B cell (primary cell): ENCODE measurements at regions not wholly inside any gene's neighbourhood (a gene's known extent, or its start where the extent isn't known, plus 50 kb on each side); places are given as distances from the start of the nearest gene placed in this dataset.

ENCODE experiments used
- ATAC-seq: fragments of 200-7000 bp; cut with Tn5 transposase; one replicate; pipeline ENCODE4 v1.10.0; 2021; ENCODE audit warnings: low read depth, mild to moderate bottlenecking, moderate number of reproducible peaks, moderate library complexity
- CTCF ChIA-PET: fragments of 350-600 bp; sonication (Branson Sonifier 250); formaldehyde crosslinking; loops from one replicate; lab custom pipeline; 2021; ENCODE audit warnings: antibody characterized with exemption, inconsistent platforms; lab: Charles Lee
- POLR2A ChIA-PET: fragments of 350-600 bp; sonication (Branson Sonifier 250); formaldehyde crosslinking; loops from one replicate; lab custom pipeline; 2021; ENCODE audit warnings: antibody characterized with exemption; lab: Charles Lee
- DNase-seq: peaks from one replicate; pipeline ENCODE4 v3.0.0; 2013
- H2AFZ ChIP-seq: 2 replicates; pipeline ENCODE4 v1.6.1; 2012; ENCODE audit warnings: mild to moderate bottlenecking, low read depth, low read length; ENCODE audit not compliant: insufficient read depth, poor library complexity, severe bottlenecking
- H3K27ac ChIP-seq, 2 donors: 1 replicate in 1 of 2; 2 replicates in 1 of 2; pipeline ENCODE4 v1.5.1; 2012 to 2013; ENCODE audit warnings: low read length in 2 of 2, mild to moderate bottlenecking in 2 of 2, moderate library complexity in 1 of 2
- H3K27me3 ChIP-seq, 4 experiments: fragments of 200-600 bp in 1 of 4; sonication (generic) in 1 of 4; replicated peaks in 1 of 4; 1 replicate in 2 of 4; 2 replicates in 2 of 4; pipeline versions ENCODE4 v1.6.1 to v1.7.0; 2013 to 2016; ENCODE audit warnings: low read length in 3 of 4, mild to moderate bottlenecking in 2 of 4, mixed read lengths in 1 of 4, moderate library complexity in 1 of 4; ENCODE audit not compliant: insufficient read depth in 4 of 4, control insufficient read depth in 3 of 4; ENCODE audit errors: control extremely low read depth in 1 of 4
- H3K36me3 ChIP-seq, 2 experiments: replicated peaks in 1 of 2; 1 replicate in 1 of 2; 2 replicates in 1 of 2; pipeline versions ENCODE4 v1.6.1 to v1.7.1; 2013; ENCODE audit warnings: low read length in 1 of 2; ENCODE audit not compliant: insufficient read depth in 2 of 2, control insufficient read depth in 1 of 2; ENCODE audit errors: control extremely low read depth in 1 of 2, extremely low read depth in 1 of 2
- H3K4me1 ChIP-seq, 2 donors: fragments of 200-600 bp in 1 of 2; sonication (generic) in 1 of 2; 1 replicate in 1 of 2; 2 replicates in 1 of 2; pipeline versions ENCODE4 v1.5.1 to v1.6.1; 2013 to 2017; ENCODE audit warnings: low read length in 2 of 2; ENCODE audit not compliant: control insufficient read depth in 2 of 2, insufficient read depth in 2 of 2
- H3K4me2 ChIP-seq: replicated peaks from 2 replicates; pipeline ENCODE3; 2012; ENCODE audit warnings: mild to moderate bottlenecking, low read depth, low read length; ENCODE audit not compliant: poor library complexity, severe bottlenecking
- H3K4me3 ChIP-seq, 5 experiments: fragments of 200-600 bp in 1 of 5; sonication (generic) in 1 of 5; 1 replicate in 3 of 5; 2 replicates in 2 of 5; pipeline versions ENCODE4 v1.5.1 to v1.7.0; 2011 to 2016; ENCODE audit warnings: low read length in 4 of 5, mild to moderate bottlenecking in 4 of 5, low read depth in 2 of 5, control low read depth in 1 of 5, moderate library complexity in 1 of 5; ENCODE audit not compliant: insufficient read depth in 1 of 5; ENCODE audit errors: control extremely low read depth in 1 of 5, extremely low read depth in 1 of 5
- H3K79me2 ChIP-seq: fragments of 200-600 bp; sonication (generic); one replicate; pipeline ENCODE4 v1.6.0; 2016; ENCODE audit warnings: low read length; ENCODE audit not compliant: control insufficient read depth, insufficient read depth
- H3K9ac ChIP-seq: fragments of 200-600 bp; sonication (generic); 2 replicates; pipeline ENCODE4 v1.6.1; 2017; ENCODE audit warnings: mild to moderate bottlenecking, low read length, moderate library complexity
- H3K9me3 ChIP-seq, 3 donors: one replicate each; pipeline versions ENCODE4 v1.6.1 to v1.7.1; 2013; ENCODE audit warnings: low read length in 2 of 3; ENCODE audit not compliant: control insufficient read depth in 2 of 3, insufficient read depth in 1 of 3; ENCODE audit errors: control extremely low read depth in 1 of 3
- H4K20me1 ChIP-seq: 2 replicates; pipeline ENCODE4 v1.6.0; 2012; ENCODE audit warnings: mild to moderate bottlenecking, low read length; ENCODE audit not compliant: insufficient read depth, control insufficient read depth, poor library complexity, severe bottlenecking
- H3K27ac Mint-ChIP-seq: one replicate; pipeline ENCODE4 v1.8.0; 2021; ENCODE audit warnings: mixed read lengths
- H3K27me3 Mint-ChIP-seq: one replicate; pipeline ENCODE4 v1.8.0; 2021; ENCODE audit warnings: mixed read lengths
- H3K4me1 Mint-ChIP-seq: one replicate; pipeline ENCODE4 v1.8.0; 2021; ENCODE audit warnings: mixed read lengths
- H3K4me3 Mint-ChIP-seq: one replicate; pipeline ENCODE4 v1.8.0; 2021; ENCODE audit warnings: mixed read lengths
- H3K9me3 Mint-ChIP-seq: one replicate; pipeline ENCODE4 v1.8.0; 2022; ENCODE audit warnings: mixed read lengths; ENCODE audit not compliant: insufficient read depth
- CTCF ChIP-seq: fragments of 200-600 bp; IDR thresholded peaks from one replicate; pipeline ENCODE4 v1.8.0; 2022; ENCODE audit warnings: antibody characterized with exemption, mild to moderate bottlenecking
- EZH2 ChIP-seq: IDR thresholded peaks from 2 replicates; pipeline ENCODE4 v1.6.1; 2012; ENCODE audit warnings: borderline replicate concordance, low read depth, mild to moderate bottlenecking, moderate library complexity, low read length; ENCODE audit not compliant: insufficient read depth, poor library complexity, severe bottlenecking
- WGBS: methylation state at CpG from one replicate; pipeline ENCODE4 v1.1.5; 2013; ENCODE audit warnings: missing lambda C conversion rate; ENCODE audit not compliant: insufficient coverage; 5-methylcytosine and 5-hydroxymethylcytosine counted together
- intact Hi-C: fragments of 100-400 bp; cut with micrococcal nuclease; formaldehyde crosslinking; loops from one replicate; pipeline ENCODE4 v1.10.0; 2022

- H3K9me3 ChIP-seq, result no peaks in the 10 kb centered on the region
- Mint-ChIP-seq H3K4me3 (no peak overlapping the region), H3K9me3 (peaks cover 5% of the 10 kb centered on the region), H3K27ac (no peak overlapping the region), H3K4me1 (no peaks in the 10 kb centered on the region), H3K27me3 (no peaks in the 10 kb centered on the region)
- H3K79me2 ChIP-seq, result no peaks in the 10 kb centered on the region
- no peak overlapping the region for H2AFZ ChIP-seq
- H4K20me1 ChIP-seq, result no peaks in the 10 kb centered on the region
- TF ChIP-seq EZH2 (no peak), CTCF (no peak)
- no peak overlapping the region for H3K9ac ChIP-seq
- ChIA-PET POLR2A (no interaction called here), CTCF (no interaction called here)
- no peak overlapping the region for H3K27ac ChIP-seq
- 84% methylated on average over 4 of the region's 4 CpGs for WGBS
- intact Hi-C loops, result no loop called here
- no peak overlapping the region for H3K4me2 ChIP-seq
- H3K4me3 ChIP-seq, result no peak overlapping the region
- H3K27me3 ChIP-seq, result no peaks in the 10 kb centered on the region
- DNase-seq, result no peak
- H3K4me1 ChIP-seq, result no peaks in the 10 kb centered on the region
- H3K36me3 ChIP-seq, result no peaks in the 10 kb centered on the region
- no peak for ATAC-seq
These were observed 885.1 kb upstream of the CADM2 start for GRCh38 chr3:84073664-84074063.

GRCh38 chr3:84074767-84075166 is 884.0 kb upstream of the CADM2 start:
- no peak overlapping the region for H3K9ac ChIP-seq
- no peaks in the 10 kb centered on the region for H3K9me3 ChIP-seq
- no peak overlapping the region for H3K4me3 ChIP-seq
- Mint-ChIP-seq H3K4me1 (no peaks in the 10 kb centered on the region), H3K27me3 (no peaks in the 10 kb centered on the region), H3K9me3 (peaks cover 5% of the 10 kb centered on the region), H3K27ac (no peak overlapping the region), H3K4me3 (no peak overlapping the region)
- no peak overlapping the region for H2AFZ ChIP-seq
- CTCF ChIA-PET, result no interaction called here
- DNase-seq (no peak), ATAC-seq (no peak)
- intact Hi-C loops, result no loop called here
- no peaks in the 10 kb centered on the region for H3K4me1 ChIP-seq
- no peaks in the 10 kb centered on the region for H3K27me3 ChIP-seq
- TF ChIP-seq CTCF (no peak), EZH2 (no peak)
- no peaks in the 10 kb centered on the region for H3K36me3 ChIP-seq
- H3K79me2 ChIP-seq, result no peaks in the 10 kb centered on the region
- no peak overlapping the region for H3K4me2 ChIP-seq
- no CpG with 5 or more reads among the region's 2 CpGs for WGBS
- POLR2A ChIA-PET, result no interaction called here
- no peaks in the 10 kb centered on the region for H4K20me1 ChIP-seq
- H3K27ac ChIP-seq, result no peak overlapping the region
